ENCODE measurements at regions not wholly inside any gene's neighbourhood (a gene's known extent, or its start where the extent isn't known, plus 50 kb on each side); places are given as distances from the start of the nearest gene placed in this dataset.

- H3K36me3 ChIP-seq = no peaks in the 10 kb centered on the region
- ATAC-seq (peak; percentile 39 to 69 (median 62)), DNase-seq (no peak)
- intact Hi-C loops (cut with DNase I) = loop anchor here in 1 of 10 donors (5.0 kb wide), 1 partner anchor 198 kb away; no protein-coding TSS in a partner anchor
- no peaks in the 10 kb centered on the region for H3K9me3 ChIP-seq
- whole genome bisulfite sequencing, 4 donors = 7 to 19% (median 9%) methylated on average over 2 of the region's 2 CpGs
- no peaks in the 10 kb centered on the region for H3K27me3 ChIP-seq
- peak overlapping the region in 9 of 12 donors; percentile 20 to 73 (median 62) for H3K27ac ChIP-seq
- TF ChIP-seq, protein P1, sequence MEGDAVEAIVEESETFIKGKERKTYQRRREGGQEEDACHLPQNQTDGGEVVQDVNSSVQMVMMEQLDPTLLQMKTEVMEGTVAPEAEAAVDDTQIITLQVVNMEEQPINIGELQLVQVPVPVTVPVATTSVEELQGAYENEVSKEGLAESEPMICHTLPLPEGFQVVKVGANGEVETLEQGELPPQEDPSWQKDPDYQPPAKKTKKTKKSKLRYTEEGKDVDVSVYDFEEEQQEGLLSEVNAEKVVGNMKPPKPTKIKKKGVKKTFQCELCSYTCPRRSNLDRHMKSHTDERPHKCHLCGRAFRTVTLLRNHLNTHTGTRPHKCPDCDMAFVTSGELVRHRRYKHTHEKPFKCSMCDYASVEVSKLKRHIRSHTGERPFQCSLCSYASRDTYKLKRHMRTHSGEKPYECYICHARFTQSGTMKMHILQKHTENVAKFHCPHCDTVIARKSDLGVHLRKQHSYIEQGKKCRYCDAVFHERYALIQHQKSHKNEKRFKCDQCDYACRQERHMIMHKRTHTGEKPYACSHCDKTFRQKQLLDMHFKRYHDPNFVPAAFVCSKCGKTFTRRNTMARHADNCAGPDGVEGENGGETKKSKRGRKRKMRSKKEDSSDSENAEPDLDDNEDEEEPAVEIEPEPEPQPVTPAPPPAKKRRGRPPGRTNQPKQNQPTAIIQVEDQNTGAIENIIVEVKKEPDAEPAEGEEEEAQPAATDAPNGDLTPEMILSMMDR (IDR thresholded peaks at IDR 0.05) = no peak
- TF ChIP-seq POLR2A (IDR thresholded peaks at IDR 0.05) = no peak
- peaks cover 0 to 18% (median 5%) of the 10 kb centered on the region in 12 donors for H3K4me1 ChIP-seq
- no peak overlapping the region for H3K4me3 ChIP-seq
These were observed 712.4 kb upstream of the LCORL start for GRCh38 chr4:18733961-18734360.

DNA sequence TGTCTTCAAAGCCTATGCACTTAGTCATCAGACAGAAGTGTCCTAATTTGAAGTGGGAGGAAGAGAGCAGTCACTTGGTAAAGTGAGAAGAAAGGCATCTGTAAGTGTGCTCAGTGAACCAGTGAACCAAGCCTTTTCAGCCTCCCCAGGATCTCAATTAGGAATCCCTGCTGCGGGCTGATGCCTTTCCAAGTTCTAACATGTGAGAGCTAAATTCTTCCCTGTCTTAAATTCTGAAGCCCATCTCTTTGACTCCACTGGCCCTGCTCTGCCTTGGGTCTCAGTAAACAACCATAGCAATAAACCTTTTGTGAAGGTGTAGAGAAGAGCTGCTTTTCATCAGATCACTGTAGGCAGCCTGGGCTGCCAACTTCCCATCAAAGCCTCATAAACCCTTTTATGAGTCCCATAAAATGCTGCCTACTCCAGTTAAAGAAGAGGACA, 701.2 kb upstream of the LCORL start:
- TF ChIP-seq POLR2A (IDR thresholded peaks at IDR 0.05) = no peak
- TF ChIP-seq, protein P1 (IDR thresholded peaks at IDR 0.05) = no peak
- H3K4me3 ChIP-seq = no peak overlapping the region
- H3K36me3 ChIP-seq = no peaks in the 10 kb centered on the region
- intact Hi-C loops (cut with DNase I) = no loop called here
- ATAC-seq (no peak), DNase-seq (no peak)
- no peaks in the 10 kb centered on the region for H3K4me1 ChIP-seq
- H3K27me3 ChIP-seq = no peaks in the 10 kb centered on the region
- peaks cover 0 to 13% (median 0%) of the 10 kb centered on the region in 12 donors for H3K9me3 ChIP-seq
- no peak overlapping the region for H3K27ac ChIP-seq
- WGBS, 4 donors = 65 to 92% (median 70%) methylated on average over 1 of the region's 1 CpG

DNA sequence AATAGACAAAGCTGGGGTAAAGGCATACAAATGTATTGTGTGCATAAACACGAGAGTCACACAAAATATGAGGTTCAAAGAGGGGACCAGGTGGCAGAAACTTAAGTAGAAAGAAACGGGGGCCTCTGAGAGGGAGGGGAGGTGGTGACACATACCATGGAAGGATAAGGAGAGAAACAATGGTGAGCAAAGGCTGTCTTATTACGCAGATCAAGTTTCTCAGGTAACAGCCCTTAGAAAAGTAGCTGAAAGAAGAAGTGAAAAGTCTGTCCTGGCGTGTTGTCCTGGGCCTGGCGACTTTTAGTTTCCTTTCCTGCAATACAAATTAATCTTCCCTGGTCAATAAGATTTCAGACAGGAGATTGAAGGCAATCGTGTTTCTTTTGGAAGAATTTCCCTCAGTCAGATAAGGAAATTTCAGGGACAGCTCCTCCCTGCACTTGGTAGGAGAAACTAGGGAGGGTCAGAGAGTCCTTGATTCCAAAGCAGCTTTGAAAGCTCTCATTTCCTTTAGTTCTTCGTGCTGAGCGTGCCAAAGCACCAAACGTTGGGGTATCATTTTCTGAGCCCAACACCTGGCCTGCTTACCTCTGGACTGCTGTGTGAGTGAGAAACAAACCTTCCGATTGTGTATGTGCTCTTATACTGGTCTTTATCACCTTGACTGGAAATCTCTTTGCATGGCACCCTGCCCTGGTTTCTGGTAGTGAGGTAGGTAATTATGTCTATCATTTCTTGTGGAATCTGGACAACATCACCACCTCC, 676.7 kb upstream of the LCORL start:
- intact Hi-C loops (cut with DNase I) = loop anchor here in 2 of 10 donors (10.0 kb wide), 2 partner anchors 1846 to 1986 kb away; no protein-coding TSS in a partner anchor
- H3K27ac ChIP-seq = no peak overlapping the region
- no peaks in the 10 kb centered on the region for H3K4me1 ChIP-seq
- peaks cover 0 to 4% (median 0%) of the 10 kb centered on the region in 12 donors for H3K9me3 ChIP-seq
- H3K27me3 ChIP-seq = no peaks in the 10 kb centered on the region
- TF ChIP-seq POLR2A (IDR thresholded peaks at IDR 0.05) = no peak
- TF ChIP-seq, protein P1 (IDR thresholded peaks at IDR 0.05) = no peak
- no peak for ATAC-seq
- no peaks in the 10 kb centered on the region for H3K36me3 ChIP-seq
- no peak for DNase-seq
- no peak overlapping the region for H3K4me3 ChIP-seq
- WGBS, 4 donors = 52 to 61% (median 55%) methylated on average over 10 of the region's 10 CpGs

DNA sequence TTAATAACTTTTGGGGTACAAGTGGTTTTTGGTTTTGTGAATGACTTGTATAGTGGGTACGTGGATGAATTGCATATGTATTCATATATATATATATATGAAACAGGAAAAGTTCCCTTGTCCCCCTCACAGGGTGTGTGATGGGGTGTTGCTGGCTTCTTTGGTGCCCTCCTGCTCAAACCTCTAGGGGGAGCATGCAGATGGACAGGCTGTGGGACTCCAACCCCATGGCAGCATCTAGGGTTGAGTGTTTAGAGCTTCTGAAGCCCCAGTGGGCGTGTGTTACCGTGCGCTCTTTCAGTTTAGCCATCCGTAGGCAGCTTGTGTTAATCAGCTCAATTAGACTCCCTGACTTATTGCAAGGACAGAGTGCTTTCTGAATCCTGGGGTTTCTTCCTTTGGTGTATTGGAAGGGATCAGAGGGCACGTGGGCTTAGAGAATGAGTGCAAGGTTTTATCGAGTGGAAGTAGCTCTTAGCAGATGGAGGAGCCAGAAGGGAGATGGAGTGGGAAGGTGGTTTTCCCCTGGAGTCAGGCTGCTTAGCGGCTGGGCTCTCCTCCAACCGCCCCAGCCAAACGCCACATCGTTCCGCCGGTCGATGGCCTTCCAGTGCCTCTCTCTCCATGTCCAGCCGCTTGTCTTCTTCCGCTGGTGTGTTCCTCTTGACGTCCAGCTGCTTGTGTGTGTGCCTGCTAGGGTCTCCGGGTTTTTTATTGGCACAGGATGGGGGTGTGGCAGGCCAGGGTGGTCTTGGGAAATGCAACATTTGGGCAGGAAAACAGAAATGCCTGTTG, 674.4 kb upstream of the LCORL start:
- TF ChIP-seq POLR2A (IDR thresholded peaks at IDR 0.05) = no peak
- TF ChIP-seq, protein P1 (IDR thresholded peaks at IDR 0.05) = no peak
- 94 to 95% (median 94%) methylated on average over 18 of the region's 18 CpGs for WGBS, 4 donors
- Histone ChIP-seq H3K36me3 (no peaks in the 10 kb centered on the region), H3K27me3 (no peaks in the 10 kb centered on the region), H3K27ac (no peak overlapping the region), H3K4me1 (peaks cover 0 to 5% (median 0%) of the 10 kb centered on the region in 12 donors), H3K9me3 (no peaks in the 10 kb centered on the region), H3K4me3 (no peak overlapping the region)
- intact Hi-C loops (cut with DNase I) = loop anchor here in 2 of 10 donors (10.0 kb wide), 2 partner anchors 1849 to 1989 kb away; no protein-coding TSS in a partner anchor
- no peak for ATAC-seq
- no peak for DNase-seq

All from heart left ventricle (tissue), 16 donors.